Neural progenitor cell (in vitro differentiated cells): ENCODE measurements at regions not wholly inside any gene's neighbourhood (a gene's known extent, or its start where the extent isn't known, plus 50 kb on each side); places are given as distances from the start of the nearest gene placed in this dataset.

Experiments used
- DNase-seq: peaks from one replicate; pipeline ENCODE4 v3.0.0-alpha.2; 2016; ENCODE audit warnings: low spot score
- H2AFZ ChIP-seq: fragments of 200-600 bp; sonication (generic); replicated peaks from 2 replicates; pipeline ENCODE4 v1.6.1; 2016; ENCODE audit warnings: antibody characterized with exemption
- H3F3A ChIP-seq: fragments of 200-600 bp; sonication (generic); 2 replicates; pipeline ENCODE4 v1.6.1; 2016; ENCODE audit warnings: antibody characterized with exemption, low read depth
- H3K27ac ChIP-seq: fragments of 200-600 bp; sonication (generic); 2 replicates; pipeline ENCODE4 v1.5.1; 2016; ENCODE audit warnings: mild to moderate bottlenecking
- H3K27me3 ChIP-seq: fragments of 200-600 bp; sonication (generic); 2 replicates; pipeline ENCODE4 v1.6.1; 2016; ENCODE audit warnings: mild to moderate bottlenecking, moderate library complexity
- H3K36me3 ChIP-seq: fragments of 200-600 bp; sonication (generic); 2 replicates; pipeline ENCODE4 v1.5.1; 2016
- H3K4me1 ChIP-seq: fragments of 200-600 bp; sonication (generic); 2 replicates; pipeline ENCODE4 v1.6.1; 2016; ENCODE audit warnings: mixed run types
- H3K4me2 ChIP-seq: fragments of 200-600 bp; sonication (generic); 2 replicates; pipeline ENCODE4 v1.6.1; 2016
- H3K4me3 ChIP-seq: fragments of 200-600 bp; sonication (generic); 2 replicates; pipeline ENCODE4 v1.5.1; 2016
- H3K79me2 ChIP-seq: fragments of 200-600 bp; sonication (generic); 2 replicates; pipeline ENCODE4 v1.6.1; 2016; ENCODE audit warnings: low read depth
- H3K9ac ChIP-seq: fragments of 200-600 bp; sonication (generic); 2 replicates; pipeline ENCODE4 v1.6.1; 2016
- H3K9me3 ChIP-seq: fragments of 200-600 bp; sonication (generic); 2 replicates; pipeline ENCODE4 v1.5.1; 2016; ENCODE audit warnings: low read depth
- H4K20me1 ChIP-seq: fragments of 200-600 bp; sonication (generic); 2 replicates; pipeline ENCODE4 v1.6.1; 2016; ENCODE audit warnings: low read depth
- H3K27ac Mint-ChIP-seq: 3 replicates; pipeline ENCODE4 v1.8.0; 2021; ENCODE audit warnings: mixed read lengths
- H3K27me3 Mint-ChIP-seq: 2 replicates; pipeline ENCODE4 v1.8.0; 2022; ENCODE audit warnings: low read depth, mild to moderate bottlenecking, inconsistent platforms, moderate library complexity, mixed read lengths; ENCODE audit not compliant: insufficient read depth
- H3K36me3 Mint-ChIP-seq: 3 replicates; pipeline ENCODE4 v1.8.0; 2021; ENCODE audit warnings: mixed read lengths
- H3K4me1 Mint-ChIP-seq: 3 replicates; pipeline ENCODE4 v1.8.0; 2021; ENCODE audit warnings: mixed read lengths
- H3K4me3 Mint-ChIP-seq: 3 replicates; pipeline ENCODE4 v1.8.0; 2021; ENCODE audit warnings: mild to moderate bottlenecking, moderate library complexity, mixed read lengths
- H3K9me3 Mint-ChIP-seq: 3 replicates; pipeline ENCODE4 v1.8.0; 2020; ENCODE audit warnings: mixed read lengths
- CTCF ChIP-seq: fragments of 200-600 bp; sonication (generic); IDR thresholded peaks from 2 replicates; pipeline ENCODE4 v1.5.1; 2017; ENCODE audit warnings: antibody characterized with exemption, mild to moderate bottlenecking
- EZH2 ChIP-seq: fragments of 200-600 bp; sonication (generic); IDR thresholded peaks from 2 replicates; pipeline ENCODE4 v1.6.1; 2017; ENCODE audit warnings: antibody characterized with exemption, mild to moderate bottlenecking, moderate library complexity
- EZH2phosphoT487 ChIP-seq: fragments of 200-600 bp; sonication (generic); IDR thresholded peaks from 2 replicates; pipeline ENCODE4 v1.6.1; 2017; ENCODE audit warnings: antibody characterized with exemption

- Histone ChIP-seq H3K9ac (no peak overlapping the region), H3K27me3 (no peaks in the 10 kb centered on the region), H4K20me1 (no peaks in the 10 kb centered on the region), H3K4me1 (peaks cover 15% of the 10 kb centered on the region), H3K79me2 (no peaks in the 10 kb centered on the region), H3F3A (no peaks in the 10 kb centered on the region), H3K4me3 (no peak overlapping the region), H3K36me3 (no peaks in the 10 kb centered on the region), H2AFZ (peak overlapping the region; percentile 34), H3K4me2 (peak overlapping the region; percentile 22), H3K9me3 (no peaks in the 10 kb centered on the region), H3K27ac (no peak overlapping the region)
- peak; percentile 59 for DNase-seq
- peaks cover 9% of the 10 kb centered on the region for H3K4me1 Mint-ChIP-seq
- no peaks in the 10 kb centered on the region for H3K36me3 Mint-ChIP-seq
- no peak overlapping the region for H3K4me3 Mint-ChIP-seq
- no peak overlapping the region for H3K27ac Mint-ChIP-seq
- H3K9me3 Mint-ChIP-seq: no peaks in the 10 kb centered on the region
- peaks cover 2% of the 10 kb centered on the region for H3K27me3 Mint-ChIP-seq
- TF ChIP-seq EZH2: no peak
- TF ChIP-seq EZH2phosphoT487: no peak
- TF ChIP-seq CTCF: no peak
Observed at GRCh38 chr1:229856009-229856650, 210.9 kb upstream of the GALNT2 start.

GRCh38 chr1:229857585-229857984 lies 209.5 kb upstream of the GALNT2 start:
- no peak for DNase-seq
- no peaks in the 10 kb centered on the region for H3K36me3 ChIP-seq
- Mint-ChIP-seq H3K36me3 (no peaks in the 10 kb centered on the region), H3K27me3 (peaks cover 2% of the 10 kb centered on the region), H3K4me1 (peaks cover 22% of the 10 kb centered on the region), H3K4me3 (no peak overlapping the region), H3K27ac (no peak overlapping the region), H3K9me3 (no peaks in the 10 kb centered on the region)
- H2AFZ ChIP-seq: no peak overlapping the region
- no peaks in the 10 kb centered on the region for H4K20me1 ChIP-seq
- no peaks in the 10 kb centered on the region for H3K27me3 ChIP-seq
- H3K4me3 ChIP-seq: no peak overlapping the region
- no peaks in the 10 kb centered on the region for H3K79me2 ChIP-seq
- peaks cover 8% of the 10 kb centered on the region for H3F3A ChIP-seq
- TF ChIP-seq CTCF (no peak), EZH2phosphoT487 (no peak), EZH2 (no peak)
- H3K4me1 ChIP-seq: peaks cover 30% of the 10 kb centered on the region
- no peaks in the 10 kb centered on the region for H3K9me3 ChIP-seq
- H3K4me2 ChIP-seq: no peak overlapping the region
- H3K9ac ChIP-seq: no peak overlapping the region
- no peak overlapping the region for H3K27ac ChIP-seq

- Histone ChIP-seq H3K4me3 (no peak overlapping the region), H3K4me1 (peaks cover 21% of the 10 kb centered on the region), H3K9ac (no peak overlapping the region), H3K9me3 (no peaks in the 10 kb centered on the region), H3K36me3 (no peaks in the 10 kb centered on the region), H3K4me2 (no peak overlapping the region), H3F3A (peaks cover 8% of the 10 kb centered on the region), H3K79me2 (no peaks in the 10 kb centered on the region), H3K27me3 (no peaks in the 10 kb centered on the region), H3K27ac (no peak overlapping the region), H2AFZ (no peak overlapping the region), H4K20me1 (no peaks in the 10 kb centered on the region)
- H3K27me3 Mint-ChIP-seq: peaks cover 4% of the 10 kb centered on the region
- peak overlapping the region; percentile 18 for H3K27ac Mint-ChIP-seq
- peaks cover 34% of the 10 kb centered on the region for H3K4me1 Mint-ChIP-seq
- no peaks in the 10 kb centered on the region for H3K36me3 Mint-ChIP-seq
- TF ChIP-seq EZH2phosphoT487 (no peak), EZH2 (no peak), CTCF (no peak)
- DNase-seq: no peak
- H3K9me3 Mint-ChIP-seq: no peaks in the 10 kb centered on the region
- no peak overlapping the region for H3K4me3 Mint-ChIP-seq
Observed at GRCh38 chr1:229859026-229859425, 208.0 kb upstream of the GALNT2 start.
